ENCODE measurements at regions not wholly inside any gene's neighbourhood (a gene's known extent, or its start where the extent isn't known, plus 50 kb on each side); places are given as distances from the start of the nearest gene placed in this dataset.
"Not testable (repeated sequence)": the region's sequence is repeated elsewhere in the genome, so short reads cannot be mapped to it uniquely, and the experiment has no call there.

DNA sequence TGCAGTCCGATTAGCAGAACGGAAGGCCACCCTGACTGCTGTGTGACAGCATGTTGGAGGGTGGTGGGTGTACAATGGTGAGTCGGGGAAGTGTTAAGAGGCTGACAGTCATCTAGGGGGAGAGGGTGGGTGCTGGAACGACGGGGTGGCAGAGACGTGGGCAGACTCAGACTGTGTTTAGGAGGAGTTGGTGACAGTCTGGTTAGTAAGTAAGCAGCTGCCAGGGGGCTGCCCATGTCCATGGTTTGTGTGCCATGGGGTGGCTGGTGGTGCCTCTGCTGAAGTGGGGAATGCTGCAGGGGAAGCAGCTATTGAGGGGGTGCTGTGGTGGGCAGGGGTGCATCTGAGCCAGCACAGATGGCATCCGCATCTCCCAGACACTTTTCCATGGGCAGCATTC, 51.3 kb upstream of the BOD1 start:
- no peak for DNase-seq

DNA sequence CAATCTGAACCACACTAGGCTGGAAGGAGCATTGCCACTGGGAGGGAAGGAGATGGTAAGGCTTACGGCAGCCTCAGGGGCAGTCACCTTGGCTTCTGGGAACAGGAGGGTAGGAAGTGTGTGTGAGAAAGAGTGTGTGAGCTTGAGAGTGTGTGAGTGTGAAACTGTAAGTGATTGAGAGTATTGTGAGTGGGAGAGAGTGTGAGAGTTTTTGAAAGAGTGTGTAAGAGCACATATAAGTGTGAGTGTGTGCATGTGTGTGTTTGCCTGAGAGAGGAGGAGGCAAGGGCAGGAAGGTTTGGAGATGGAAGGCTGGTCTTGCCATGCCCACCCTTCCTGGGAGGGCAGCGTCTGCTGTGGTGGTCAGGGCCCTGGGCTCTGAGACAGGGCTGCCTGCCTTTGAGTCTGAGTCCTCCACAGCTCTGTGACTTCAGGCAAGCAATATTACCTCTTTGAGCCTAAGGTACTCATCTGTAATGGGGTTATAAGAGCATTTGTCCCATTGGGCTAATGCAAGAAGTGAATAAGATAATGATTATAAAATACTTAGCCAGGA, 51.9 kb upstream of the BOD1 start:
- no peak for DNase-seq

DNA sequence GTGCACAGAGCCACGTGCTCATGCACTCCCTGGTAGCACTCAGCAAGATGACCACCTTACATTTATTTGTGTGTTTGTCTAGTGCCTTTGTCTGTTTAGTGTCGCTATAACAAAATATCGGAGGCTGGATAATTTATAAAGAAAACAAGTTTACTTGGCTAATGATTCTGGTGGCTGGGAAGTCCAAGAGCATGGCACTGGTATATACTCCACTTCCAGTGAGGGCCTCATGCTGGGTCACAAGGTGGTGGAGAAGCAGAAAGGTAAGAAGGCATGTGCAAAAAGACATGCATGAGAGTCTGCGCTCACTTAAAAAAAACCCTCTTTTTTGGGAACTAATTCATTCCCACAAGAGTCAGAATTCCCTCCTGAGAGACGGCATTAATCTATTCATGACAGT, 52.5 kb upstream of the BOD1 start:
- no peak for DNase-seq

DNA sequence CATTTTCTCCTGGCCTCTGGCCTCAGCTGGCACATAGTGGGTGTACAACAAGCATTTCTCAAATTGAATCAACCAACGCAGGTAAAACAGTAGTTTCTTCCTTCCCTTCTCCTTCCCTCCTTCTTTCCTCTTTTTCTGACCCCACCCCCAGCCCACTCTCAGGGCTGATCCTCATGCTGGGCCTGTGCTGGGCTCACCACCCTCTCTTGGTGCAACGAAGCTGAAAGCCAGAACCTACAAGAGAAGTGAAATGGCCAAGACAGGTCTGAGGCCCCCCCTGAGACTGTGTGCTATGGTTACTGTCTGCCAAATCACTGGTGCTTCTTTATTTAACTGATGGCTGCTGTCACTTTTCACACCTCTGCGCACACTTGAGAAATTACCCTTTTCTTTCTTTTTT, 53.0 kb upstream of the BOD1 start:
- DNase-seq, result no peak

DNA sequence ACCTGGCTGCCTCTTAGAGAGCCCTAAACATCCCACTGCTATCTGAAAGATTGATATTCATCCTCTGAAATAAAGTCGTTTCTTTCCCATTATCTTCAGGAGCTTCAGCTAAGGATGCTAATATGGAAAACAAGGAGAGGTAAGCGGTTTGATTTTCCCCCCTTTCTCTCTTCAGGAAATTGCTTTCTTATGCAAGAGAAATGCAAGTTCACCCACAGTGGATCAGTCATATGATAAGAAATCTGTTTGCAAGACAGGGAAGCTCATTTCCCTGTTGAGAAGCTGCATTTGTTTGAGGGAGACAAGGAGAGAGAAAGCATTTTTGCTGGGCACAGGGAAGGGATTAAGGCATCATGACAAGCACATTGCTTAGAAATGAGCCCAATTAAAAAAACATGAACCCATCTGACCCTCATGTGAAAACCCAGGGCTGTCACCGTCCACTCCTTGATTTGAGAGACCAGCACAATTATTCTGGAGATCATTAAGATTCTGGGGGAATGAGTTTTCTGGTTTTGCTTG, 53.7 kb upstream of the BOD1 start:
- DNase-seq, result no peak

DNA sequence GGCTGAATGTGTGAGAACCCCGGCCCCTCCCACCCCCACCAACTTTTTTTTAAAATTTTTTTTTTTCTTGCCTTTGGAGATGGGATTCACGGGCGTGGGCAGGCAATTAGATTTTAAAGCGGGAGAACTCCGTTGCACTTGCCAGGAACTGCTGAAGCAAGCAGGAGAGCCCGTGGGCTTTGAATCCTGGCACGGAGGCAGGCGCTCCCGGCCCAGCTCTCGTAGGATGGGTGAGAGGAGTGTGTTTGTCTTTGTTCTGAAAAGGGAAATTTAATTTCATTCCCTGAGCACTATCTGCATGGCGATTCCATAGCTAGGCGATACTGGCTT, 54.3 kb upstream of the BOD1 start:
- no peak for DNase-seq

DNA sequence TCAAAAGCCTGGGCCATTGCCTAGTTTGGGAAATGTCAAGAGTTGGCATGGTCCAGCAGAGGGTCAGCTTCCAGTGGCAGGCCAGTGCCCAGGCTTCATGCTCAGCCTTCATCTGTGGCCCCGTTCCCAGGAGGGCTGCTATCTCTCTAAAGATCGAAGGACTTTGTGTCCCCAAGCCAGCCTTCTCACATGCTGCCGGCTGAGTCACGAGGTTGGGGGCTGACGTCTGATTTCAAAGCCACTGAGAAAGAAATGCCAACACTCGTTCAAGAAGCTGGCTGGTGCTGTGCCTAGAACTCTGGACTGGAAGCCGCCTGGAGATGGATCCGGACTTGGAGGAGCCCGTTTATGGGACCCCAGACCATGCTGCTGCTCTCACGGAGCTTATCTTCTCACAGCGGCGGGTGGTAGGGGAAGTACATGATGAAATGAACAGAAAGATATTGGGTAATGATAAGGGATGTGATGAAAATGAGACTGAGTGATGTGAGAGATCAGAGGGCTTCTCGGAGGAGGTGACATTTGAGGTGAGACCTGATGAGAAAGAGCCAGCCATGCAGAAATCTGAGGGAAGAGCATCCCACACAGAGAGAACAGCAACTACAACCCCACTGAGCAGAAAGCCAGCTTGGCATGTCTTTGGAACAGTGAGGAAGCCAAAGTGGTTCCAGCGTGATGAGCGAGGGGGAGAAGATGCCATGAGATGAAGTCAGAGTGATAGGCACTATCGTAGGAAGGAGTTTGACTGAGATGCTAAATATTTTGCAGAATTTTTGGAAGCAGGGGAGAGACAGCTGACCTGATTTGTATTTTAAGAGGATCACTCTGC, 54.9 kb upstream of the BOD1 start:
- DNase-seq, result no peak

DNA sequence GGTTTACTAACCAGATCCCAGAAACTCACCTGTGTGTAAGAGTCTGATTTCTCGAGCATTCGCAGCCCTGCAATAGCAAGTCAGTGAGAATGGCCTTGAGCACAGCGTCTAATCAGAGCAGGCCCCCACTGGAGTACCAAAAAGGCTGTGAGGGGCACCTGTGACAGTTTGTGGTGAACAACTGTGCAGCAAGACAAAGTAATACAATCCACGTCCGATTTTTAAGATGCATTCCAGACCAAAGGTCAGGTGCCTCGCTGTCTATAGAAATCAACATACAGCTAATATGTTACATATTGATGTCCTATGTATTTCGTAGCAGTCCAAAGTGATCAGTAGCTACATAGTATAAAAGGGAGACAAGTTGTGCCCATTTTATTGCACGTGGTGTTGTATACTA, 55.7 kb upstream of the BOD1 start:
- DNase-seq, result no peak

DNA sequence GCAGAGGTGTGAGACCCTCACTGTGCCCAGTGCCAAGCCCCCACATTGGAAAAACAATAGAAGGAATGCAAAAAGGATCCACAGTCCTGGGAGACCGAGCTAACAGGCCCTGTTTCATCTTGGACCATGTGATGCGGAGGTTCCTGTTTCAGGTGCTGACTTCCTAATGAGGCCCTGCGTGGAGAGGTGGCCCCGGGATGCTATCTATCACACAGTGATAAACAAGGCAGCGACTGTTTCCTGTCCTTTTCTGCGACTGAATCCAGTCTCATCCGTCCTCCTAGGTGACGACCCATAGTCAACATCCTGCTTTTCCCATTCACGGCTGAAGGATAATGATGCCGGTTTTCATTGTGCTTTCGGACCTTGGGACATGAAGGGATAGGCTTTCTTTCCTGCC, 56.4 kb upstream of the BOD1 start:
- DNase-seq, result no peak

DNA sequence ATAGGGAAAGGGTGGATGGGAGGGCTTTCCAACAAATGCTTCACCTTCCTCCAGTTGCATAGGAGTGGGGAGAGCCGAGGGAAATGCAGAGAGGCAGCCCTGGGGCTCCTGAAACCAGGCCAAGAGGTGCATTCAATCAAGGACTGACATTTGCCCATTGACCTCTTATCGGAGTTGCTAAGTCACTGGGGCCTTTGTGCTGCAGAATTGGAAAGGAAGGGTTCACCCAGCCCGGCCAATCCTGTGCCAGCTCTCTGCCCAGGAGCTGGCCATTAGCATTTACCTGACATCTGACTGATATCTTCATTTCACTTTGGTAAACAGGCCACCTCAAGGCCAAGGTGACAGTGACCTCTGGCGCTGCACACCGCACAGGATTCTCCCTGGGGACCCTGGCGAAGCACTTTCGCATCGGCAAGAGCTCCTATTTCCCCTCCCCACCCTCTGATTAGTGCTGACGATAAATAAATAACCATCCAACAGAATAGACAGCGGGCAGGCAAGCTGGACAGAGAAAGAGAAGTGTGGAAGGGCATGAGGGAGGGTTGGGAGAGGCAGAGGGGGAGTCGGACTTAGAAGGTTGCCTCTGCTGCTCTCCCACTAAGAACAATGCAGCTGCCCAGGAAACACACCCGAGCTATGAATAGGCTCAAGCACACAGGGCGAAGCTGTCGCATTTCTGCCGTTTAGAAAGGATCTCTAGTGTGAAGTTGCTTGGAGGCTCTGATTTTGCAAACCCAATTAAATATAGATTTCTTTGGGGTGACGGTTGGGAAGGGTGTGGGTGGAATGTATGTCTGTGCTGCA, 57.0 kb upstream of the BOD1 start:
- no peak for DNase-seq

DNA sequence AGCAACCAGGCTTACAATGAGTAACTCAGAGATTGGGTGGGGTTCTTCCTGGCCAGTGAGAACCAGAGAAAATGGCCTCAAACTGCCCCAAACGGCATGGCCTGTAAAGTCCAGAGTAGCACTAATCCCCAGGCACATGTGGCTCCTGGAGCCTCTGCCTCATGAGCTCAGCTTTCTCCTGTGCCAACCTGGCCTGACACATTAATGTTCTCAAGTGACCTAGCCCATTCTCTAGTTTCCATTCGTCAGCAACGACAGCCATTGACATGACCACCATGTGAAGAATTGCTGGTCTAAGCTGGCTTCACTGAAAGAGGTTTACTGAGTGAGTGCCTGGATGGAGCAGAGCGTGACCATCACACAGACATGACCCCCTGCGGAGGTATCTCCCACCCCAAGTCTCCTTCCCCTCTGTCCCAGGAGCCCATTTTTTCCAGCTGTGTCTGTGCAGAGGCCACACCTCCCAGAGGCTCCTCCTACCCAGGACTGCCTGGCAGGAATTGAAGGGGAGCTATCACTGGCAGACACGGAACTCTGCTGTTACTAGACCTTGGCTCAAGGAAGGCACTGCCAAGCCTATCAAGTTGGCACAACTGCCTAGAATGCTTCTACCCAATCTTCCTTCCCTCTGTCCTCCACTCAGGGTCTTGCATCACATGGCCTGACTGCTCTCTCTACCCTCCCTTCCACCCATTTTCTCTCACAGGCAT, 59.0 kb upstream of the BOD1 start:
- no peak for DNase-seq

DNA sequence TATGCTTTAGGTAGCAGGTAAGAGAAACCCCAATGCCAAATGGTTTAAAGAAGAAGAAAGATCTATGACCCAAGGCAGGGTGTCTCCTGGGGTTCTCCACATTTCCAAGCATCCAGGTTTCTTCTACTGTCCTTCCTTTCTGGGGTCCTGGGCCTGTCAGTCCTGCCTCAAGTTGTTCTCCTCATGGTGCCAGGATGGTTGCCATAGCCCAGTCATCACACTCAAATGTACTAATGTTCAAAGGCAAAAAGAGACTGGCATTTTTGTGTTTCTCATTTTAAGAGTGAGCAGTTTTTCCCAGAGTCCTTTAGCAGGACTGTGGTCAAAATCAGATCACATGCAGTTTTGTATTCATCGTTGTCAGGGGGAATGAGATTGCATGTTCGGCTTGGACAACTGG, 59.9 kb upstream of the BOD1 start:
- no peak for DNase-seq

DNA sequence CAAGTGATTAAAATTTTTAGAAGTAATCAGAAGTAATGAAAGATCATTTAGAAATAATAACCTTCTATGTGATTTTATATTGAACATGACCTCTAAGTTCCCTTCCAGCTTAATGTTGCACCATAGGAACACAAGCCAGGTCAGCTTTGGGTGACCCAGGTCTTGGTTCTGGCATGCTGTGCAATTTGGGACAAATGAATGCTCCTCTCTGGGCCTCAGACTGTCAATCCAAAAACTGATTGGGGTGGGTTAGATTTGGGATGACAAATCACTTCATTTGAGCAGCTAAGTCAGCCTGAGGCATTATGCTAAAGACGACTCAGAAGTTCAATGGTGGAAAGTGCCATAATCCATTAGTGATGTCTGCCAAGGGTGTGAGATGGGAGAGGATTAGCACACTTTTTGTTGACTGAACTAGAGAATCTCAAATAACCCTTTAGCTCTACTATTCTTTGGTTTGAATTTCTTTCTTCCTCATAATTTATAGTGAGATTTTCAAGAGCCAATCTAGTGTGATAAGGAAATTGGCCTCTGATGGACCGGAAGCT, 60.7 kb upstream of the BOD1 start:
- DNase-seq, result no peak

DNA sequence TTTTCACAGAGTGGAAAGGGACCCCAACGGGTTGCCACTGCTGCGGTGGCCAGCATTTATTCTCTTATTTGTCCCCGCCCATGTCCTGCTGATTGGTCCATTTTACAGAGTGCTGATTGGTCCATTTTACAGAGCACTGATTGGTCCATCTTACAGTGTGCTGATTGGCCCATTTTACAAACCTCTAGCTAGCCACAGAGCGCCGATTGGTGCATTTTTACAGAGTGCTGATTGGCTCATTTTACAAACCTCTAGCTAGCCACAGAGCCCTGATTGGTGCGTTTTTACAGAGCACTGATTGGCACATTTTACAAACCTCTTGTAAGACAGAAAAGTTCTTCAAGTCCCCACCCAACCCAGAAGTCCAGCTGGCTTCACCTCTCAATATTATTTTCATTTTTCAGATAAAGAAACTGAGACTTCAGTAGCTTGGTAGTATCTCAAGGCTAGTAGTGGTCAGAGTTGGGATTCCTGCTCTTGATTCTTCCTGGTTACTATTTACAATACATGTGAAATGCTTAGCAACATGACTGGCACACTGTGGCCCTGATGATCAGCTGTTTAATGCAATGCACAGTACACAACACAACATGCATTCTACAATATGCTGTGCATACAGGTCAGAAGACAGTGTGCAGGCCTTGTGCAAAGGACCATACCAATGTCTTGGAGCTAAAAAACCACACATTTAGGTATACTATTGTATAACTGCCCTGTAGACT, 63.6 kb upstream of the BOD1 start:
- DNase-seq, result no peak

DNA sequence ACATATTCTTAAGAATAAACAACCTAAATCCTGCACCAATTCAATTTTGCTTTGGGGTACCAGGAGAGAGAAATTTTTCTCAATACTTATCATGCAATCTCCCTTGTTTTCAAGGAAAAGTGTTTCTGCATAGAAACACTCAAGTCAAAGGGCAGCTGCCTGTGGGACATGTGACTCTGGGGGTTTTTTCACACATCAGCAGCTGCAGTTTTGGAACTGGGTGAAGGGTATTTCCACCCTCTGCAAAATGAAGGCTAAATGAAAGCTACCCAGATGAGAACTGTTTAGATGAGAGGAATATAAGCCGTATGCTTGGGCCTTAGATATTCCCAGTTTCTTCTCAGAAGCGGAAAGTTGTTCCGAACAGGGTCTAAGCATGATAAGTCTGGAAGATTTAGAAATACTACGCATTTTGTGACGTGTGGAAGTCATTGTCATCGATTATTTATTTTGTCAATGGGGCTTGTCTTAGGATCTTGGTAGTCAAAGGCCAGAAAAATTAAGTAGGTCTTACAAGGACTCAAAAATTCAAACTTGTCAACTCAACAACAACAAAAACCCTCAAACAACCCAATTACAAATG, 64.3 kb upstream of the BOD1 start:
- no peak for DNase-seq

DNA sequence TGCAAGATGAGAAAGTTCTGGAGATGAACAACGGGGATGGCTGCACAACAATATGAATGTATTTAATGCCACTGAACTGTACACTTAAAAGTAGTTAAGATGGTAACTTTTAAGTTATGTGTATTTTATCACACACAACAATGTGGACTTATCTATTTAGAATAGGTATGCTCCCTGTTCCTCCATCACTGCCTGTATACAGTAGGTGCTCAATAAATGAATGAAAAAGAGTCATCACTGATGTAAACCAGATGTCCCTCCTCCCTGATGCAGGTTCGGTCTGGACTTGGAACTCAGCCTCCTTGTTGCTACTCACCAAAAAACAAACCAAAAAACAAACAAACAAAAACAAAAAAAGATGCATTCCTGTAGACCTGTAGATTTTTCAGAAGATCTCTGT, 65.9 kb upstream of the BOD1 start:
- no peak for DNase-seq

DNA sequence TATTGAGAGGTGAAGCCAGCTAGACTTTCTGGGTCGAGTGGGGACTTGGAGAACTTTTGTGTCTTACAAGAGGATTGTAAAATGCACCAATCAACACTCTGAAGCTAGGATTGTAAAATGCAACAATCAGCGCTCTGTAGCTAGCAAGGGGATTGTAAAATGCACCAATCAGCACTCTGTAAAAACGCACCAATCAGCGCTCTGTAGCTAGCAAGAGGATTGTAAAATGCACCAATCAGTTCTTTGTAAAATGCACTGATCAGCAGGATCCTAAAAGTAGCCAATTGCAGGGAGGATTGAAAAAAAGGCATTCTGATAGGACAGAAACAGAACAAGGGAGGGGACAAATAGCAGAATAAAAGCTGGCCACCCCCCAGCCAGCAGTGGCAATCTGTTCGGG, 68.1 kb upstream of the BOD1 start:
- not testable (repeated sequence) for DNase-seq

DNA sequence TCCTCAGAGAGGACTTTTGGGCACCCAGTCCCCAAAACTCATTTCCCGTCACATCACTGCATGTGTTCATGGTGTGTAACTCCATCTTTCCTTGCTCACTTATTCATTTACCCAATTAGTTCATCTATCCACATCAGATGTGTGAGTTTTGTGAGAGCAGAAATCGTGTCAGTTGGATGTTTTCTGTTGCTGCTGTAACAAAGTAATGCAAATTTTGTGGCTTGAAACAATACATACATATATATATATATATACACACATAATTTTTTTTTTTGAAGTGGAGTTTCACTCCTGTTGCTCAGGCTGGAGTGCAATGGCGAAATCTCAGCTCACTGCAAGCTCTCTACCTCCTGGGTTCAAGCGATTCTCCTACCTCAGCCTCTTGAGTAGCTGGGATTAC, 70.5 kb upstream of the BOD1 start:
- no peak for DNase-seq

DNA sequence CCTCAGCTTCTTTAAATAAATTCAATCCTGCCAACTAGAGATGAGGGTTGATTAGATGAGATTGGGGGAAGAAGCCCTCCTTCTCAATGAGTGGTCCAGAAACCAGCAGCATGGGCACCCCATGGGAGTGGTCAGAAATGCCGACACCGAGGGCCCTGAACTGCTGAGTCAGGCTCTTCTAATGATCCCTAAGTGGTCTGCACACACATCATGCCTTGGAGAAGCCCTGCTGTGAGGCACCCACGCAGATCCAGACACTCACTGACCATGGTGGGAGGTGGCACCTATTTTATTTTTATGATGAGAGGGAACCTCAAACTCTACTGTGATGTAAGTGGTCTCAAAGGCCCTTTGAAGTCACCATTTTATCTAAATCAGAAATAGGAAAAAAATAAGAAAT, 72.3 kb upstream of the BOD1 start:
- DNase-seq, result no peak

DNA sequence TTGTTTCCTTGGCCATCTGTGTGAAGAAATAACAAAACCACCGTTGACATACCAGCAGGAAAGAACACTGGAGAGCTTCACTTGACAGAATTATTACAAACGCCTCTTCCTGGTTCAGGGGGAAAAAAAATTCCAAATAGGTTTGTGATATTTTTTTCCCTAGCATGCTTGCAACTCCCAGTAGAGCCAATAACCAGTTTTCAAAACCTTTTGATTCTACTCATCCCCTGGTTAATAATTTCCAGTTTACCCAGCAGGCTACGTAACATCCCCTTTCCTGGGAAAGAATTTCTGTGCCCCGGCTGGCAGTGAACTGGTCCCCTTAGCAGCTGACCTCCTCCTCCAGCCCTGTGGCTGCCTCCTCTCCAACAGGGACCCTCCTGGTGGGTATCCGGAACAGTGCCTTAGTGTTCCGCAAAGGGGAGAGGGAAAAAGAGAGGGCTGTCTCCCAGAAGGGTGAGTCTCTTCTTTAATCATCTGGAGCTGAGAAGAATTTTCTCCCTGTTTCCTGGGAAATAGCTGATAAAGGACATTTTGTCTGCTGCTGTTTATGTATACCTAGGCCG, 72.8 kb upstream of the BOD1 start:
- DNase-seq, result no peak

DNA sequence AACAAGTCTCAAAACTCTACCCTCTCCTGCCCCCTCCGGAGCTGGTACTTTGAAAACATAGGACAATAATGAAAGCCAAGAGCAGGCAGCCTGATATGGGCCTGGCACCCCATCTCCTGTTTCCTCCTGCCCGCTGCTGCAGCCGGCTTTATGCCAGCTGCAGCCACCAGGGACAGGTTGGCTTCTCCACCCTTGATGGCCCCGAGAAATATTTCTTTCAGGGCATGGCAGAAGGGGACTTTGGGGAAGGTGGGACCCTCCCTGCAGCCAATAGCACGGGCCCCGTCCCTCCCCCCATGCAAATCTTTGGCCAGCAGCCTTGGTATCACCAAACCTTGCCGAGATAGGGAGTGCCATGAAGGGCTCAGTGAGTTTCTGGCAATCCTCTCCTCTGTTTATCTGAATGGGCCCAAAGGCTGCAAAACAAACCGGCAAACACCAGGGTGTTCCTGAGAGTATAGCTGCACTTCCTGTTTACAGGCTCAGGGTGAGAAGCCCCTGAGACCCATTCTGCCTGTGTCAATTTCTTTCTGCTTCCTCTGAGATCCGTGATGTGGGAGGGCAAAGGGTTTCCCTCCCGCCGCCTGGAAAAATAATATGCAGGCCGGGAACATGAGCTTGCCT, 73.4 kb upstream of the BOD1 start:
- DNase-seq, result no peak
